ENCODE measurements at regions not wholly inside any gene's neighbourhood (a gene's known extent, or its start where the extent isn't known, plus 50 kb on each side); places are given as distances from the start of the nearest gene placed in this dataset.
A peak's percentile ranks its signal among the peaks of the same experiment; 100 is the strongest.

DNA sequence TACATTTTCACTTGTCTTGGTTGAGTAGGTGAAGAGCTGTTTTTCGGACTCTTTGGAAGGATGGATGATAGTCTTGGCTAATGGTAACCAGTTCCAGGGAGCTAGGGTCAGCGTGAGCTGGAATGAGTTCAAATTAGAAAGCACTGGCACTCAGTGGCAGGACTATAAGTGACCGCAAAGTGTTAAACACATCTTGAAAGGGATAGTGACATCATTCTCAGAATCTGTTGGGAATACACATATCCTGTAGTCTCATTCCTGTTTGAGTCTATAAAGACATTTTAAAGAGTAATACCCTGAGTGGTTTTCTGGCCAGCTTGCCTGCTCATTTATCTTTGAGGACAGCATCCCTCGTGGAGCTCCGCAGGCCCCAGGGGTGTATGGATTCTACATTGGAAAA is 56.7 kb upstream of the TMEM248 start:
- peaks cover 3% of the 10 kb centered on the region; the same call in 1 of the 2 replicates for H3K4me1 ChIP-seq (ENCODE audit: low read length)
- 0 out of 2 replicates have a peak, but pooled peaks cover 3% of the 10 kb centered on the region for H3K36me3 ChIP-seq (ENCODE audit: insufficient read depth, low read length)
- H3K9me3 ChIP-seq (ENCODE audit: low read length) = no peaks in the 10 kb centered on the region
- H4K20me1 ChIP-seq (ENCODE audit: insufficient read depth, low read depth, low read length) = no peaks in the 10 kb centered on the region
- H3K79me2 ChIP-seq (ENCODE audit: low read length) = no peaks in the 10 kb centered on the region
- no peak for DNase-seq
- H2AFZ ChIP-seq (ENCODE audit: low read length) = no peak overlapping the region
- H3K9ac ChIP-seq (ENCODE audit: low read length) = no peak overlapping the region
- no peak overlapping the region for H3K4me2 ChIP-seq (ENCODE audit: low read depth, low read length, poor library complexity, severe bottlenecking)
- no peak overlapping the region for H3K4me3 ChIP-seq (ENCODE audit: low read length)
- H3K27me3 ChIP-seq (ENCODE audit: low read length) = no peaks in the 10 kb centered on the region
- H3K27ac ChIP-seq (ENCODE audit: low read length) = no peak overlapping the region
- no peaks in the 10 kb centered on the region for H3K9me2 ChIP-seq (replicated peaks; ENCODE audit: insufficient read depth, low read length)

GRCh38 chr7:66865290-66865864 is 55.6 kb upstream of the TMEM248 start:
- Histone ChIP-seq H3K79me2 (ENCODE audit: low read length) (no peaks in the 10 kb centered on the region), H2AFZ (ENCODE audit: low read length) (no peak overlapping the region), H3K9ac (ENCODE audit: low read length) (no peak overlapping the region), H4K20me1 (ENCODE audit: insufficient read depth, low read depth, low read length) (no peaks in the 10 kb centered on the region), H3K4me2 (ENCODE audit: low read depth, low read length, poor library complexity, severe bottlenecking) (no peak overlapping the region), H3K36me3 (ENCODE audit: insufficient read depth, low read length) (0 out of 2 replicates have a peak, but pooled peaks cover under 1% of the 10 kb centered on the region), H3K27me3 (ENCODE audit: low read length) (no peaks in the 10 kb centered on the region), H3K4me3 (ENCODE audit: low read length) (no peak overlapping the region), H3K4me1 (ENCODE audit: low read length) (peaks cover 9% of the 10 kb centered on the region), H3K27ac (ENCODE audit: low read length) (no peak overlapping the region), H3K9me3 (ENCODE audit: low read length) (no peaks in the 10 kb centered on the region), H3K9me2 (replicated peaks; ENCODE audit: insufficient read depth, low read length) (no peaks in the 10 kb centered on the region)
- no peak for DNase-seq

- no peak for DNase-seq
- H3K27me3 ChIP-seq (ENCODE audit: low read length) = no peaks in the 10 kb centered on the region
- H3K79me2 ChIP-seq (ENCODE audit: low read length) = no peaks in the 10 kb centered on the region
- no peaks in the 10 kb centered on the region for H3K36me3 ChIP-seq (ENCODE audit: insufficient read depth, low read length)
- H4K20me1 ChIP-seq (ENCODE audit: insufficient read depth, low read depth, low read length) = no peaks in the 10 kb centered on the region
- no peak overlapping the region for H3K9ac ChIP-seq (ENCODE audit: low read length)
- no peak overlapping the region for H2AFZ ChIP-seq (ENCODE audit: low read length)
- peaks cover 9% of the 10 kb centered on the region for H3K4me1 ChIP-seq (ENCODE audit: low read length)
- H3K9me2 ChIP-seq (replicated peaks; ENCODE audit: insufficient read depth, low read length) = no peaks in the 10 kb centered on the region
- no peak overlapping the region for H3K4me2 ChIP-seq (ENCODE audit: low read depth, low read length, poor library complexity, severe bottlenecking)
- H3K9me3 ChIP-seq (ENCODE audit: low read length) = no peaks in the 10 kb centered on the region
- H3K4me3 ChIP-seq (ENCODE audit: low read length) = no peak overlapping the region
- no peak overlapping the region for H3K27ac ChIP-seq (ENCODE audit: low read length)
Measured at GRCh38 chr7:66867198-66867790, 53.7 kb upstream of the TMEM248 start.

GRCh38 chr7:66869660-66870450 is 51.2 kb upstream of the TMEM248 start:
- Histone ChIP-seq H3K36me3 (ENCODE audit: insufficient read depth, low read length) (no peaks in the 10 kb centered on the region), H3K4me3 (ENCODE audit: low read length) (no peak overlapping the region), H3K27ac (ENCODE audit: low read length) (no peak overlapping the region), H3K4me1 (ENCODE audit: low read length) (peaks cover 6% of the 10 kb centered on the region), H3K79me2 (ENCODE audit: low read length) (no peaks in the 10 kb centered on the region), H2AFZ (ENCODE audit: low read length) (peak overlapping the region; percentile 50; the same call in 1 of the 2 replicates), H3K9me3 (ENCODE audit: low read length) (no peaks in the 10 kb centered on the region), H3K27me3 (ENCODE audit: low read length) (no peaks in the 10 kb centered on the region), H3K9me2 (replicated peaks; ENCODE audit: insufficient read depth, low read length) (no peaks in the 10 kb centered on the region), H3K4me2 (ENCODE audit: low read depth, low read length, poor library complexity, severe bottlenecking) (no peak overlapping the region), H3K9ac (ENCODE audit: low read length) (no peak overlapping the region), H4K20me1 (ENCODE audit: insufficient read depth, low read depth, low read length) (no peaks in the 10 kb centered on the region)
- no peak for DNase-seq

DNA sequence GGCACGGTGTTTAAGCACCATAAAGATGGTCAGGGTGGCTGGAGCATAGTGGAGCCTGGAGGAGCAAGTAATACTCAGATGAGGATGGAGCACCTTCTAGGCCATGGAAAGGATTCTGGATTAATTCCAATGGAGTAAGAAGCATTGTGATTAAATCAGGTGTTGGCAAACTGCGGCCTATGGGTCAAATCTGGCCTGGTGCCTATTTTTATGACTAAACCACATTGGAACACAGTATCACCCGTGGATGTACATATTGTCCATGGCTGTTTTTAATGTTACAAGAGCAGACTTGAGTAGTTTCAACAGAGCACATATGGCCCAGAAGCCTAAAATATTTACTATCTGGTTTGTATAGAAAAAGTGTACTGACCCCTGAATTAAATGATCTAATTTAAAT is 49.9 kb upstream of the TMEM248 start:
- no peaks in the 10 kb centered on the region for H3K9me2 ChIP-seq (replicated peaks; ENCODE audit: insufficient read depth, low read length)
- H3K4me2 ChIP-seq (ENCODE audit: low read depth, low read length, poor library complexity, severe bottlenecking) = no peak overlapping the region
- no peaks in the 10 kb centered on the region for H3K27me3 ChIP-seq (ENCODE audit: low read length)
- H3K79me2 ChIP-seq (ENCODE audit: low read length) = no peaks in the 10 kb centered on the region
- no peak for DNase-seq
- H3K9me3 ChIP-seq (ENCODE audit: low read length) = no peaks in the 10 kb centered on the region
- no peak overlapping the region for H3K27ac ChIP-seq (ENCODE audit: low read length)
- no peak overlapping the region for H3K4me3 ChIP-seq (ENCODE audit: low read length)
- H3K36me3 ChIP-seq (ENCODE audit: insufficient read depth, low read length) = no peaks in the 10 kb centered on the region
- no peak overlapping the region for H3K9ac ChIP-seq (ENCODE audit: low read length)
- H4K20me1 ChIP-seq (ENCODE audit: insufficient read depth, low read depth, low read length) = no peaks in the 10 kb centered on the region
- H2AFZ ChIP-seq (ENCODE audit: low read length) = no peak overlapping the region
- H3K4me1 ChIP-seq (ENCODE audit: low read length) = peaks cover 6% of the 10 kb centered on the region

Data from Karpas-422 (cell line).